ENCODE measurements at regions not wholly inside any gene's neighbourhood (a gene's known extent, or its start where the extent isn't known, plus 50 kb on each side); places are given as distances from the start of the nearest gene placed in this dataset.

- DNase-seq (ENCODE audit: low spot score), result no peak
- Histone ChIP-seq H3K27me3 (no peaks in the 10 kb centered on the region), H3K4me2 (no peak overlapping the region), H3K9me3 (ENCODE audit: low read depth) (no peaks in the 10 kb centered on the region), H3K79me2 (no peaks in the 10 kb centered on the region), H3K4me3 (no peak overlapping the region), H4K20me1 (ENCODE audit: insufficient read depth, poor library complexity, severe bottlenecking) (no peaks in the 10 kb centered on the region), H3K36me3 (replicated peaks; ENCODE audit: insufficient read depth, low read depth) (no peaks in the 10 kb centered on the region), H3K4me1 (ENCODE audit: insufficient read depth) (no peaks in the 10 kb centered on the region), H3K27ac (no peak overlapping the region), H2AFZ (no peak overlapping the region), H3K9me2 (replicated peaks; ENCODE audit: insufficient read depth) (no peaks in the 10 kb centered on the region)
- no peak for TF ChIP-seq EZH2phosphoT487 (IDR thresholded peaks at IDR 0.05; ENCODE audit: low read depth, severe bottlenecking, unreplicated experiment)
- no peak for TF ChIP-seq CTCF (IDR thresholded peaks at IDR 0.05; ENCODE audit: poor library complexity)
- TF ChIP-seq EZH2 (IDR thresholded peaks at IDR 0.05; ENCODE audit: borderline replicate concordance), result no peak
Measured at GRCh38 chr3:106078635-106079034, 209.8 kb upstream of the CBLB start.

GRCh38 chr3:106082616-106083015 is 213.8 kb upstream of the CBLB start:
- H3K9me3 ChIP-seq (ENCODE audit: low read depth), result no peaks in the 10 kb centered on the region

GRCh38 chr3:106083207-106083606 is 214.4 kb upstream of the CBLB start:
- H3K36me3 ChIP-seq (replicated peaks; ENCODE audit: insufficient read depth, low read depth), result no peaks in the 10 kb centered on the region
- H3K27ac ChIP-seq, result no peak overlapping the region
- no peak for DNase-seq (ENCODE audit: low spot score)
- H3K4me3 ChIP-seq, result no peak overlapping the region
- no peaks in the 10 kb centered on the region for H3K9me3 ChIP-seq (ENCODE audit: low read depth)
- WGBS (ENCODE audit: low lambda C conversion rate, missing lambda C conversion rate), result 78% methylated on average over 1 of the region's 1 CpG
- no peak overlapping the region for H3K4me2 ChIP-seq
- H2AFZ ChIP-seq, result no peak overlapping the region
- no peaks in the 10 kb centered on the region for H3K4me1 ChIP-seq (ENCODE audit: insufficient read depth)
- no peaks in the 10 kb centered on the region for H4K20me1 ChIP-seq (ENCODE audit: insufficient read depth, poor library complexity, severe bottlenecking)
- no peaks in the 10 kb centered on the region for H3K27me3 ChIP-seq
- H3K9me2 ChIP-seq (replicated peaks; ENCODE audit: insufficient read depth), result no peaks in the 10 kb centered on the region
- TF ChIP-seq EZH2 (IDR thresholded peaks at IDR 0.05; ENCODE audit: borderline replicate concordance), result no peak
- no peak for TF ChIP-seq EZH2phosphoT487 (IDR thresholded peaks at IDR 0.05; ENCODE audit: low read depth, severe bottlenecking, unreplicated experiment)
- no peak for TF ChIP-seq CTCF (IDR thresholded peaks at IDR 0.05; ENCODE audit: poor library complexity)
- no peaks in the 10 kb centered on the region for H3K79me2 ChIP-seq

More at GRCh38 chr3:106082616-106083015, 213.8 kb upstream of the CBLB start:
- H3K4me1 ChIP-seq (ENCODE audit: insufficient read depth), result no peaks in the 10 kb centered on the region
- no peak overlapping the region for H2AFZ ChIP-seq
- no peaks in the 10 kb centered on the region for H3K36me3 ChIP-seq (replicated peaks; ENCODE audit: insufficient read depth, low read depth)
- no peaks in the 10 kb centered on the region for H4K20me1 ChIP-seq (ENCODE audit: insufficient read depth, poor library complexity, severe bottlenecking)
- 80% methylated on average over 1 of the region's 1 CpG for WGBS (ENCODE audit: low lambda C conversion rate, missing lambda C conversion rate)
- no peak overlapping the region for H3K4me2 ChIP-seq
- H3K27ac ChIP-seq, result no peak overlapping the region
- no peaks in the 10 kb centered on the region for H3K79me2 ChIP-seq
- no peak overlapping the region for H3K4me3 ChIP-seq
- no peaks in the 10 kb centered on the region for H3K9me2 ChIP-seq (replicated peaks; ENCODE audit: insufficient read depth)
- no peaks in the 10 kb centered on the region for H3K27me3 ChIP-seq
- no peak for TF ChIP-seq EZH2phosphoT487 (IDR thresholded peaks at IDR 0.05; ENCODE audit: low read depth, severe bottlenecking, unreplicated experiment)
- TF ChIP-seq CTCF (IDR thresholded peaks at IDR 0.05; ENCODE audit: poor library complexity), result no peak
- no peak for TF ChIP-seq EZH2 (IDR thresholded peaks at IDR 0.05; ENCODE audit: borderline replicate concordance)
- DNase-seq (ENCODE audit: low spot score), result no peak

GRCh38 chr3:106083854-106084253 is 215.0 kb upstream of the CBLB start:
- no peak for DNase-seq (ENCODE audit: low spot score)
- H3K4me2 ChIP-seq, result no peak overlapping the region
- no peaks in the 10 kb centered on the region for H3K4me1 ChIP-seq (ENCODE audit: insufficient read depth)
- H3K4me3 ChIP-seq, result no peak overlapping the region
- no peak overlapping the region for H2AFZ ChIP-seq
- H3K36me3 ChIP-seq (replicated peaks; ENCODE audit: insufficient read depth, low read depth), result no peaks in the 10 kb centered on the region
- WGBS (ENCODE audit: low lambda C conversion rate, missing lambda C conversion rate), result no CpG with 5 or more reads among the region's 1 CpG
- TF ChIP-seq EZH2phosphoT487 (IDR thresholded peaks at IDR 0.05; ENCODE audit: low read depth, severe bottlenecking, unreplicated experiment) (no peak), CTCF (IDR thresholded peaks at IDR 0.05; ENCODE audit: poor library complexity) (no peak), EZH2 (IDR thresholded peaks at IDR 0.05; ENCODE audit: borderline replicate concordance) (no peak)
- H3K27me3 ChIP-seq, result no peaks in the 10 kb centered on the region
- H4K20me1 ChIP-seq (ENCODE audit: insufficient read depth, poor library complexity, severe bottlenecking), result no peaks in the 10 kb centered on the region
- H3K9me3 ChIP-seq (ENCODE audit: low read depth), result no peaks in the 10 kb centered on the region
- no peaks in the 10 kb centered on the region for H3K9me2 ChIP-seq (replicated peaks; ENCODE audit: insufficient read depth)
- no peaks in the 10 kb centered on the region for H3K79me2 ChIP-seq
- H3K27ac ChIP-seq, result no peak overlapping the region
